Psoas muscle (tissue), 7 donors: ENCODE measurements at regions not wholly inside any gene's neighbourhood (a gene's known extent, or its start where the extent isn't known, plus 50 kb on each side); places are given as distances from the start of the nearest gene placed in this dataset.

Experiments
- ATAC-seq, 4 donors: fragments of 200-7000 bp; cut with Tn5 transposase; one replicate each; pipeline ENCODE4 v1.9.1; 2020; ENCODE audit warnings: moderate library complexity in 3 of 4, mild to moderate bottlenecking in 2 of 4
- DNase-seq, 2 donors: peaks; one replicate each; pipeline ENCODE4 v3.0.0-alpha.2; 2020
- H3K27ac ChIP-seq: fragments of 200-600 bp; one replicate; pipeline ENCODE4 v1.8.0; 2022
- H3K27me3 ChIP-seq, 3 donors: fragments of 200-600 bp in 1 of 3; one replicate each; pipeline versions ENCODE4 v1.6.1 to v1.8.0; 2013 to 2022; ENCODE audit warnings: low read length in 2 of 3, mild to moderate bottlenecking in 2 of 3, moderate library complexity in 1 of 3; ENCODE audit not compliant: insufficient read depth in 3 of 3
- H3K36me3 ChIP-seq, 2 donors: fragments of 200-600 bp in 1 of 2; one replicate each; pipeline versions ENCODE4 v1.6.1 to v1.8.0; 2013 to 2022; ENCODE audit warnings: low read depth in 1 of 2, mild to moderate bottlenecking in 1 of 2, moderate library complexity in 1 of 2; ENCODE audit not compliant: insufficient read depth in 1 of 2
- H3K4me1 ChIP-seq: fragments of 200-600 bp; one replicate; pipeline ENCODE4 v1.8.0; 2022
- H3K4me3 ChIP-seq: fragments of 200-600 bp; one replicate; pipeline ENCODE4 v1.8.0; 2022; ENCODE audit warnings: mild to moderate bottlenecking
- H3K9me3 ChIP-seq: fragments of 200-600 bp; one replicate; pipeline ENCODE4 v1.8.0; 2022
- CTCF ChIP-seq: fragments of 200-600 bp; IDR thresholded peaks from one replicate; pipeline ENCODE4 v1.8.0; 2022; ENCODE audit warnings: antibody characterized with exemption
- WGBS, 3 donors: extraction: QIAGEN DNeasy Blood & Tissue Kit; methylation state at CpG; one replicate each; pipeline versions ENCODE4 v1.1.6 to v1.1.7; 2013; 5-methylcytosine and 5-hydroxymethylcytosine counted together
- intact Hi-C, 2 donors: fragments of 100-400 bp; cut with DNase I; formaldehyde crosslinking; loops; one replicate each; pipeline versions ENCODE4 v1.11.0 to v1.14.2; 2022
- donor health status: healthy with polysubstance abuse.
- donor health status: DM: no; HTN: no; CAD: no; lungs with moderate emphysema.
- donor health status: Bipolar disorder and iron deficiency.
- donor health status: healthy.
- donor health status: DM: yes; HTN: yes; CAD: no.
- donor health status: DM: no; HTN: no; CAD: no.
- donor health status: DM: yes; HTN: yes; CAD: no.

GRCh38 chr2:226611196-226611943 is 188.2 kb downstream of the IRS1 start:
- Histone ChIP-seq H3K36me3 (no peaks in the 10 kb centered on the region), H3K27me3 (no peaks in the 10 kb centered on the region), H3K4me1 (no peaks in the 10 kb centered on the region), H3K27ac (no peak overlapping the region), H3K9me3 (no peaks in the 10 kb centered on the region), H3K4me3 (no peak overlapping the region)
- TF ChIP-seq CTCF = no peak
- ATAC-seq = no peak
- intact Hi-C loops = no loop called here
- no peak for DNase-seq
- 76 to 85% (median 76%) methylated on average over 4 of the region's 4 CpGs for WGBS, 3 donors

GRCh38 chr2:226609366-226609765 is 190.3 kb downstream of the IRS1 start:
- peak in 3 of 4 donors; percentile 36 to 54 (median 42) for ATAC-seq
- Histone ChIP-seq H3K27ac (no peak overlapping the region), H3K9me3 (no peaks in the 10 kb centered on the region), H3K4me3 (no peak overlapping the region), H3K36me3 (no peaks in the 10 kb centered on the region), H3K4me1 (no peaks in the 10 kb centered on the region), H3K27me3 (no peaks in the 10 kb centered on the region)
- no peak for DNase-seq
- intact Hi-C loops = no loop called here
- WGBS, 3 donors = 18 to 28% (median 18%) methylated on average over 1 of the region's 1 CpG
- TF ChIP-seq CTCF = no peak

- ATAC-seq (no peak), DNase-seq (no peak)
- no peaks in the 10 kb centered on the region for H3K9me3 ChIP-seq
- WGBS, 3 donors = 67 to 86% (median 71%) methylated on average over 5 of the region's 5 CpGs
- H3K27ac ChIP-seq = no peak overlapping the region
- peaks cover under 1% of the 10 kb centered on the region for H3K4me1 ChIP-seq
- no peaks in the 10 kb centered on the region for H3K36me3 ChIP-seq
- intact Hi-C loops = no loop called here
- H3K27me3 ChIP-seq = no peaks in the 10 kb centered on the region
- no peak for TF ChIP-seq CTCF
- no peak overlapping the region for H3K4me3 ChIP-seq
Measured at GRCh38 chr2:226608451-226608850, 191.2 kb downstream of the IRS1 start.

GRCh38 chr2:226607379-226607778 is 192.2 kb downstream of the IRS1 start:
- Histone ChIP-seq H3K36me3 (no peaks in the 10 kb centered on the region), H3K27ac (no peak overlapping the region), H3K9me3 (no peaks in the 10 kb centered on the region), H3K27me3 (no peaks in the 10 kb centered on the region), H3K4me1 (peaks cover 9% of the 10 kb centered on the region), H3K4me3 (no peak overlapping the region)
- no peak for ATAC-seq
- no peak for TF ChIP-seq CTCF
- DNase-seq = no peak
- intact Hi-C loops = no loop called here
- WGBS, 3 donors = 92 to 100% (median 96%) methylated on average over 4 of the region's 4 CpGs

GRCh38 chr2:226605642-226606041 is 194.0 kb downstream of the IRS1 start:
- ATAC-seq (no peak), DNase-seq (no peak)
- H3K27ac ChIP-seq = no peak overlapping the region
- no peak for TF ChIP-seq CTCF
- intact Hi-C loops = no loop called here
- no peaks in the 10 kb centered on the region for H3K27me3 ChIP-seq
- H3K9me3 ChIP-seq = no peaks in the 10 kb centered on the region
- no peak overlapping the region for H3K4me3 ChIP-seq
- peaks cover 9% of the 10 kb centered on the region for H3K4me1 ChIP-seq
- no peaks in the 10 kb centered on the region for H3K36me3 ChIP-seq
- WGBS, 3 donors = 91 to 96% (median 95%) methylated on average over 2 of the region's 2 CpGs
